ENCODE measurements at regions not wholly inside any gene's neighbourhood (a gene's known extent, or its start where the extent isn't known, plus 50 kb on each side); places are given as distances from the start of the nearest gene placed in this dataset.

DNA sequence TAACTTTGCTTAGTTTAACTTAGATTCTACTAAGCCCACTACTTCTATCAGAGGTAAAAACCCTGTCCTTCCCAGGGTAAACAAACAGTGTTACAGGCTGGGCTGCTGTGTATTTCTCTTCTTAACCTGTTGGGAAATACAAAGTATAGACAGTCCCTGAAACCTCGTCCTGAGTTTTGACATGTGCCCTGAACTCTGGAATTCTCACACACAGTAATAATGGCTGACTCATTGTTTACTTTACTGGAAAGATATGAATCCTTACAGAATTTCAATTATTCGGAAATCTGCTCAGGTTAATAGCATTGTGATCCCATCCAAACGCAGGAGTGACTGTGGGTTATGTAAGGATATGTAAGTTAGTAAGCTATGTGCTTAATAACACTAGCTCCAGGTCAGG lies 199.1 kb downstream of the TMEM114 start:
- no peak overlapping the region for H3K4me3 ChIP-seq
- peaks cover 3% of the 10 kb centered on the region for H3K27me3 ChIP-seq (ENCODE audit: low read depth)
- H3K9me3 ChIP-seq (replicated peaks): no peaks in the 10 kb centered on the region
- no peaks in the 10 kb centered on the region for H3K36me3 ChIP-seq
- no peaks in the 10 kb centered on the region for H3K4me1 ChIP-seq
- DNase-seq: no peak
- H3K27ac ChIP-seq (replicated peaks): no peak overlapping the region
- intact Hi-C loops (cut with micrococcal nuclease): no loop called here
- TF ChIP-seq, protein P1, sequence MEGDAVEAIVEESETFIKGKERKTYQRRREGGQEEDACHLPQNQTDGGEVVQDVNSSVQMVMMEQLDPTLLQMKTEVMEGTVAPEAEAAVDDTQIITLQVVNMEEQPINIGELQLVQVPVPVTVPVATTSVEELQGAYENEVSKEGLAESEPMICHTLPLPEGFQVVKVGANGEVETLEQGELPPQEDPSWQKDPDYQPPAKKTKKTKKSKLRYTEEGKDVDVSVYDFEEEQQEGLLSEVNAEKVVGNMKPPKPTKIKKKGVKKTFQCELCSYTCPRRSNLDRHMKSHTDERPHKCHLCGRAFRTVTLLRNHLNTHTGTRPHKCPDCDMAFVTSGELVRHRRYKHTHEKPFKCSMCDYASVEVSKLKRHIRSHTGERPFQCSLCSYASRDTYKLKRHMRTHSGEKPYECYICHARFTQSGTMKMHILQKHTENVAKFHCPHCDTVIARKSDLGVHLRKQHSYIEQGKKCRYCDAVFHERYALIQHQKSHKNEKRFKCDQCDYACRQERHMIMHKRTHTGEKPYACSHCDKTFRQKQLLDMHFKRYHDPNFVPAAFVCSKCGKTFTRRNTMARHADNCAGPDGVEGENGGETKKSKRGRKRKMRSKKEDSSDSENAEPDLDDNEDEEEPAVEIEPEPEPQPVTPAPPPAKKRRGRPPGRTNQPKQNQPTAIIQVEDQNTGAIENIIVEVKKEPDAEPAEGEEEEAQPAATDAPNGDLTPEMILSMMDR (IDR thresholded peaks at IDR 0.05; ENCODE audit: borderline replicate concordance): no peak

DNA sequence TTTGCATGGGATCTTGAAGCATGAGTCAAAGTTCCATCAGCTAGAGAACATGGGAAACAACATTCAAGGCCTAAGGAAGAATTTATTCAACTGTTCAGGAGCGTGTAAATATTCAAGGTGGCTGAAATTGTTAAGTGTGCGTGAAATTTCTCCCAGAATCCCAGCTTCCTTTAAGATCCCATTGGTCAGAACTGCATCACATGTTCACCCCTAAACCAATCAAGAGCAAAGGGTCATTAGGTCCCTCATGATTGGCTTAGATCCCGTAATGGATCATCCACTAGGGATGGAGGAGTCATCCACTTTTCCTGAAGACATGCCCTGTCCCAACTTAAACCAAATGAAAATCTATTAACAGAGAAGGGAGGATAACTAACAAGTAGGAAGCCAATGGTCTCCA lies 201.6 kb downstream of the TMEM114 start:
- Histone ChIP-seq H3K9me3 (replicated peaks) (no peaks in the 10 kb centered on the region), H3K36me3 (no peaks in the 10 kb centered on the region), H3K4me3 (no peak overlapping the region), H3K4me1 (no peaks in the 10 kb centered on the region), H3K27ac (replicated peaks) (no peak overlapping the region), H3K27me3 (ENCODE audit: low read depth) (peaks cover 3% of the 10 kb centered on the region)
- intact Hi-C loops (cut with micrococcal nuclease): no loop called here
- TF ChIP-seq, protein P1 (IDR thresholded peaks at IDR 0.05; ENCODE audit: borderline replicate concordance): no peak
- no peak for DNase-seq

DNA sequence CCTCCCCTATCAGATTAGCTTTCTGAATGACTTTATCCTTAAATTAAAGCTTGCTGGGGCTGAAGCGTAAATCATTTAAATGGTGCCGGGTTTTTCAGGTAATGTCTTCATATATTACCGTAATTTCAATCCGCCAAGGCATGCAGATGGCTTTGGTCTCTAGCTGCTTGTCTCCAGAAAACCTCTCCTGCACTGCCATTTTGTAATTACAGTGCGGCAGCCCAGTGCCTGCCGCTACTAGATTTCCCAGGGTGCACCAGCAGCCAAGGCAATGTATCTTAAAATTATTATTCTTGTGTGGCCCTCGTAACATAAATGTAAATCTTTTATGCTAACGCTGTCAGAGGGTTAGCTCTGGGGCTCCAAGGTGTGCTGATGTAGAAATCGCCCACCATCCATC lies 208.5 kb downstream of the TMEM114 start:
- Histone ChIP-seq H3K27ac (replicated peaks) (no peak overlapping the region), H3K4me1 (no peaks in the 10 kb centered on the region), H3K9me3 (replicated peaks) (no peaks in the 10 kb centered on the region), H3K27me3 (ENCODE audit: low read depth) (peaks cover 14% of the 10 kb centered on the region), H3K4me3 (no peak overlapping the region), H3K36me3 (no peaks in the 10 kb centered on the region)
- intact Hi-C loops (cut with micrococcal nuclease): no loop called here
- TF ChIP-seq, protein P1 (IDR thresholded peaks at IDR 0.05; ENCODE audit: borderline replicate concordance): no peak
- DNase-seq: no peak

DNA sequence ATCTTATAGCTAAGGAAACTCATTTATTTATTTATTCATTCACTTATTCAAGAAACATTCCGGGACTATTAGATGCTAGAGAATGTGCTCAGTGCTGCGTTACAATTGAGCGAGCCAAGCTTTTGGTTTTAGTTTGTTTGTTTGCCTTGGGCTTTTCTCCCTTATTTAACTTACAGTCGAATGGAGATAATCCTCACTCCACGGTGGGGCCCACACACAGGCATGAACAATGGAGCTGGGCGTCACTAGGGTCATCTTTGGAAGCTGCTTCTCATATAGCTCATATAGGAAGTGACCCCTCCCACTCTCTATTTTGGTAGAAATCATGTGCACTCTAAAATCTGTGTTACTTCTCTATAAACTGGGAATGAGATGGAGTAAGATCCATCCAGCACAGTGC lies 210.0 kb downstream of the TMEM114 start:
- Histone ChIP-seq H3K9me3 (replicated peaks) (no peaks in the 10 kb centered on the region), H3K36me3 (no peaks in the 10 kb centered on the region), H3K4me3 (no peak overlapping the region), H3K27ac (replicated peaks) (no peak overlapping the region), H3K27me3 (ENCODE audit: low read depth) (peaks cover 19% of the 10 kb centered on the region), H3K4me1 (no peaks in the 10 kb centered on the region)
- DNase-seq: no peak
- TF ChIP-seq, protein P1 (IDR thresholded peaks at IDR 0.05; ENCODE audit: borderline replicate concordance): no peak
- intact Hi-C loops (cut with micrococcal nuclease): no loop called here

DNA sequence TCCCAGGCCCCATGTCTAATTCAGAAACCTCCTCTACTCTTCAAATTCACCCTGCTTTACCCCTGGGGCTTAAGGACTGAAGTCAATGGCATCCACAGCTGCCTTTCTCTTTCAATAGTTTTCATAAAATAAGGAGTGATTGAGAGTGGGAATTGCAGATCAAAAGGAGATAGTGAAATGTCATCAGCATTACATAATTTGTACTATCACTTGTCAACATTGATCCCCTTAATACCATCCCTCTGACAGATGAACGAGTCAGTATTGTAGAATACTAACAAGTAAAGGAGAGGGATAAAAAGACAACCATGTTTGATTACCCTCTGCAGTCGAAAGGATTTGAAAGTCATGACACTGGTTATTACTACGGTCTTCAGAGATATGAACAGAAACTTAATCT lies 212.4 kb downstream of the TMEM114 start:
- no peaks in the 10 kb centered on the region for H3K36me3 ChIP-seq
- no peaks in the 10 kb centered on the region for H3K9me3 ChIP-seq (replicated peaks)
- no peak for DNase-seq
- intact Hi-C loops (cut with micrococcal nuclease): no loop called here
- H3K4me1 ChIP-seq: no peaks in the 10 kb centered on the region
- TF ChIP-seq, protein P1 (IDR thresholded peaks at IDR 0.05; ENCODE audit: borderline replicate concordance): no peak
- no peak overlapping the region for H3K27ac ChIP-seq (replicated peaks)
- peaks cover 20% of the 10 kb centered on the region for H3K27me3 ChIP-seq (ENCODE audit: low read depth)
- H3K4me3 ChIP-seq: no peak overlapping the region

DNA sequence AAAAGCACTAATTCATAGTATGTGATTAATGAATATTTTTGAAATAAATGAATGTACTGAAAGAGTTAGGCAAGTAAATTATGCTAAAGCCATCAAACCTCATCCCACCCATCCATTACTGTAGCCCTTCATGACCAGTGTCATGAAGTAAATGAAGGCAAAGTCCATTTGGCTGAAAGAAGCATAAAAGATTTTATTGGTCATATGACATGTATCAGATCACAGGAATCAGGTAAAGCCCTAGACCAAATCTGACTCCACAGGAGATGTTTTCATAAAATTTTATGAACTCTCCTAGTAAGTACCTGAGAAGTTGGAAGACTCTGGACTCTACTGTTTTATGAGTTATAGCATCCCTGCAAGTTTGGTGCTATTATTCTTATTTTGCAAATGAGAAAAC lies 213.5 kb downstream of the TMEM114 start:
- intact Hi-C loops (cut with micrococcal nuclease): no loop called here
- no peak for DNase-seq
- no peak overlapping the region for H3K27ac ChIP-seq (replicated peaks)
- TF ChIP-seq, protein P1 (IDR thresholded peaks at IDR 0.05; ENCODE audit: borderline replicate concordance): no peak
- no peaks in the 10 kb centered on the region for H3K9me3 ChIP-seq (replicated peaks)
- no peaks in the 10 kb centered on the region for H3K36me3 ChIP-seq
- H3K4me3 ChIP-seq: no peak overlapping the region
- H3K4me1 ChIP-seq: no peaks in the 10 kb centered on the region
- peaks cover 20% of the 10 kb centered on the region for H3K27me3 ChIP-seq (ENCODE audit: low read depth)
